ENCODE measurements at regions not wholly inside any gene's neighbourhood (a gene's known extent, or its start where the extent isn't known, plus 50 kb on each side); places are given as distances from the start of the nearest gene placed in this dataset.
"Not testable (repeated sequence)": the region's sequence is repeated elsewhere in the genome, so short reads cannot be mapped to it uniquely, and the experiment has no call there.

GRCh38 chr16:63174801-63175200 is 1138.6 kb upstream of the CDH8 start:
- DNase-seq: no peak

DNA sequence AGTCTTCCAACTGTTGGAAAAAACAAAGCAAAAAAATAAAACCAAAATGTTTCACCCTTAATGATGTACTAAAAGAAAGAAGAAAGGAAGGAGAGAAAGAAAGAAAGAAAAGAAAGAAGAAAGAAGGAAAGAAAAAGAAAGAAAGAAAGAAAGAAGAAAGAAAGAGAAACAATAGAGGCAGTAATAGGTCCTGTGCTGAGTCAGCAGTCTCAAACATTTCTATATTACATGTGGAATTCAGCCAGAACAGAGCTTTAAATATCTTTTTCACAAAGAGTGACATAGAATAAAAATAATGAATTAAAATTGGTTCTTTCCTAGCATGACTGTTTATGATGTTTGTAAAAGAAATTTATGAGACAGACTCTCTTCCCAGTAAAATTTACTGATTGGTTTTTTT is 1135.3 kb upstream of the CDH8 start:
- no peak for DNase-seq

DNA sequence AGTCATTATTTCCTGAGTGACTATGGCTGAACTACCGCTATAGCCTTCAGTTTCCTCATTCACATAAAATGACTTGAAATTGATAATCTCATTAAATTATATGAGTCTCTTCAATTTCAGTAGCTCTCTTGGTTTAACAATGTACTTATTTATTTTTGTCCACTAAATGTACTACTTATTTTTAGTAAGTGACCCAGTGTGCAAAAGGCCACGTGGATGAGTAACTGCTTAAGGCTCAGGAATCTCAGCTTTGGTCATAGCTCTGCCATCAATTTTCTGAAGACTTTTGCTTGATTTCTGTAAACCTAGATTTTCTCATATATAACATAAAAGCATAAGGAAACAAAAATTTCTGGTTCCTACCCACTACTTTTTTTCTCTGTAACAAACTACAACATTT is 1132.9 kb upstream of the CDH8 start:
- DNase-seq: no peak

DNA sequence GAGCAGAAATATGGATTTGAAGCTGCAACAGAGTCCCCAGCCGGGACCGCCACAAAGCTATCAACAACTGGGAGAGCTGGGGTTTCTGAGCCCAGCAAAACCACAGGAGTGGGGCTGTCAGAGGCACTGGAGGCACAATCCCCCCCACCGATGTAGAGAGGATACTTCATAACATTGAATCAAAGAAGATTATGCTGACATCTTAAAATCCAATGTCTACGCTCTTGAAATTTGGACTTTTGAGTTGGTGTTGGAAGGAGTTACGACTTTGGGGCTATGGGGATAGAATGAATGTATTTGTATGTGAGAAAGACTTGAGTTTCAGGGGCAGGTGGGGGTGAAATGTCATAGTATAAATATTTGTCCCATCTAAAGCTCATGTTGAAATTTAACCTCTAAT is 1121.6 kb upstream of the CDH8 start:
- DNase-seq: no peak

DNA sequence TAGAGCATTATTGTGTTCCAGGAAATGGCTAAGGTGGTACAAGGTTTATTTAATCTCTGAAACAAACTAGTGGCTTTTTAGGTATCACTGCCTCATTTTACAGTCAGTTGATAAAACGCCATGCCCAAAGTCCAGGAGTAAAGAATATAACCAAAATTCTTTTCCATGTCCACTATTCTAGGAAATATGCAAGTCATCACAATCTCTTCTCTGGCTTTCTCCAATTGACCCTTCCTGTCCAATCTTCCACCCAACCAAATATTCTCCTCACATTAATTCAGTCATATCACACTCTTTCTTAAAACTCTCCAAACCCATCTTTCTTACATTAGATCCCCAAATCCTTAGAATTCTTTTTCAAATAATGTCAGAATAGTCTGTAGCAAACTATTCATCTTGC is 1110.0 kb upstream of the CDH8 start:
- no peak for DNase-seq

DNA sequence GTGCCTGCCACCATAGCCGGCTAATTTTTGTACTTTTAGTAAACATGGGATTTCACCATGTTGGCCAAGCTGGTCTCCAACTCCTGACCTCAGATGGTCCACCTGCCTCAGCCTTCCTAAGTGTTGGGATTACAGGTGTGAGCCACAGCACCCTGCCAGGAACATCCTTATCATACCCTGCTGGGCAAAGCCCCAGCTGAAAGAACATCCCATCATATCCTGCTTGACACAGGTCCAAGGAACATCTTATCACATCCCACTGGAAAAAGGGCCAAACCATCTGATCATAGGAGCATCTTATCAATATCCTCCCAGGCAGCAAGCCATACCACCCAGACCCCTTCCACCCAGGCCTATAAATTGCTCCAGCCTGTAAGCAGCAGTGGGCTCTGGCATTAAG is 1109.2 kb upstream of the CDH8 start:
- no peak for DNase-seq

- DNase-seq: no peak
These were observed 1098.8 kb upstream of the CDH8 start for GRCh38 chr16:63135069-63135468.

GRCh38 chr16:63131503-63131902 is 1095.3 kb upstream of the CDH8 start:
- DNase-seq: no peak

DNA sequence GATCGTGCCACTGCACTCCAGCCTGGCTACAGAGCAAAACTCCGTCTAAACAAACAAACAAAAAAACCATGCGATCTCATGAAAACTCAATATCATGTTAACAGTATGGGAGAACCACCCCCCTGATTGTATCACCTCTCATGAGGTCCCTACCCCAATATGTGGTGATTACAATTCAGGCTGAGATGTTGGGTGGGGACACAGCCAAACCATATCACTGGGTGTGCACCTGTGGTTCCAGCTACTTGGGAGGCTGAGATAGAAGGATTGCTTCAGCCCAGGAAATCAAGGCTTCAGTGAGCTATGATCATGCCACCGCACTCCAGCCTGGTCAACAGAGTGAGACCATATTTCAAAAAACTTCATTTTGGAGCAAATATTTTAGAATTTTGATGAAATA is 1094.7 kb upstream of the CDH8 start:
- no peak for DNase-seq

DNA sequence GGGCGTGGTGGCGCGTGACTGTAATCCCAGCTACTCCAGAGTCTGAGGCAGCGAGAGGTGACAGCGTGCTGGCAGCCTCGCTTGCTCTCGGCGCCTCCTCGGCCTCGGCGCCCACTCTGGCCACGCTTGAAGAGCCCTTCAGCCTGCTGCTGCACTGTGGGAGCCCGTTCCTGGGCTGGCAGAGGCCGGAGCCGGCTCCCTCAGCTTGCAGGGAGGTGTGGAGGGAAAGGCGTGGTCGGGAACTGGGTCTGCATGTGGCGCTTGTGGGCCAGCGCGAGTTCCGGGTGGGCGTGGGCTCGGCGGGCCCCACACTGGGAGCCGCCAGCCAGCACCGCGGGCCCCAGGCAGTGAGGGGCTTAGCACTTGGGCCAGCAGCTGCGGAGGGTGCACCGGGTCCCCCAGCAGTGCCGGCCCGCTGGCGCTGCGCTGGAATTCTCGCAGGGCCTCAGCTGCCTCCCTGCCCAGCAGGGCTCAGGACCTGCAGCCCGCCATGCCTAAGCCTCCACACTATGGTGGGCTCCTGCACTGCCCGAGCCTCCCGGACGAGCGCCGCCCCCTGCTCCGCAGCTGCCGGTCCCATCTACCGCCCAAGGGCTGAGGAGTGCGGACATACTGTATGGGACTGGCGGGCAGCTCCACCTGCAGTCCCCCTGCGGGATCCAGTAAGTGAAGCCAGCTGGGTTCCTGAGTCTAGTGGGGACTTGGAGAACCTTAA is 1093.3 kb upstream of the CDH8 start:
- no peak for DNase-seq

- DNase-seq: not testable (repeated sequence)
These were observed 1083.7 kb upstream of the CDH8 start for GRCh38 chr16:63119905-63120304.

GRCh38 chr16:63100082-63100481 is 1063.8 kb upstream of the CDH8 start:
- no peak for DNase-seq

DNA sequence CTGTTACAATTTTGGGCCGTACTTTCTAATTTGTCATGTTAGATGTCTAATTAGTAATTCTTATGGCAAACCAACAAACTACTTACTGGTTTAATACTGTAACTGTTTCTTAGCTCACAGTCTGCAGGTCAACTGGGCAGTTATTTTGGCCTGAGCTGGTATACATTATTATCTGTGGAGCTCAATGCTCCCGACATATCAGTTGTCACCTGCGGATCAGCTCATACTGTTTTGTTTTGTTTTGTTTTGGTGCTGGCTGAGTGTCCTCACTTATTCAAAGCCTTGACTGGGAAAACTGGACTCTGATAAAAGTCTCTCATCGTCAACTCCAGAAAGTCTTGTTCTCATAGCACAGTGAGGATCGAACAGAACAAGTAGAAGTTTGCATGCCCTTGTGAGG is 1060.6 kb upstream of the CDH8 start:
- DNase-seq: no peak

DNA sequence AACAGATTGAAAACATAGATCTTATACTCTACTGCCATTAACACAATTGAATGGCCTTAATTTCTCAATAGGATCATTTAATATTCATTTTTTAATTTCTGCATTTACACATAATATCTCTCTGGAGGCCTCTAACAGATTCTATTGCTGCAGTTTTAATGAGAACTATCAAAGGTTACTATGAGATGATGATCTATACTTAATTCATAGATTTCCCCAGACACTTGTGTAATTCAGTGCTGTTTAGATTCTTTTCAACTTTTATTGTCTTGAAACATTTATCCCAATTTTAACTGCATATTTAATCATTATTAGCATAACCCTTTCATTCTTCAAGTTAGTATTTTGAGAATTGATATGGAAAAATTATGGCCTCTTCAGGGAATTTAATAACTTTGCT is 1056.5 kb upstream of the CDH8 start:
- no peak for DNase-seq

GRCh38 chr16:63082101-63082500 is 1045.9 kb upstream of the CDH8 start:
- DNase-seq: no peak

- DNase-seq: no peak
These were observed 1044.5 kb upstream of the CDH8 start for GRCh38 chr16:63080746-63081145.

DNA sequence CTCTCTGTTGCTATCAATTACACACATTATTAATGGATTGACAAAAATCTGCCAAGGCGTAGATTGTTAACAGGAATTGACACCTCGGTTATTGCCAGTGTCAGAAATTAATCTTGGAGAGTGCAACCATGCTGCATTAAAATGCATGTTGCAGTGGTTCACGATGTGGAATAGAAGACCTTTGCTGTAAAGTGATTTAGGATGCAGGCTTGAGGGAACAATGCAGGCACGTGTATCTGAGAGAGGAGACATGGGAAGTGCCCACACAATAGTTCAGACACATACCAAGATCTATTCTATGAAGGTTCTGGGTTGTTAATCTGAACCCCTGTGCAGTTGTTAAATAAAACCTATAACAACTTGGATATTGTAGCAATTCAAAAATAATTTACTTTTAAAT is 1032.8 kb upstream of the CDH8 start:
- no peak for DNase-seq

DNA sequence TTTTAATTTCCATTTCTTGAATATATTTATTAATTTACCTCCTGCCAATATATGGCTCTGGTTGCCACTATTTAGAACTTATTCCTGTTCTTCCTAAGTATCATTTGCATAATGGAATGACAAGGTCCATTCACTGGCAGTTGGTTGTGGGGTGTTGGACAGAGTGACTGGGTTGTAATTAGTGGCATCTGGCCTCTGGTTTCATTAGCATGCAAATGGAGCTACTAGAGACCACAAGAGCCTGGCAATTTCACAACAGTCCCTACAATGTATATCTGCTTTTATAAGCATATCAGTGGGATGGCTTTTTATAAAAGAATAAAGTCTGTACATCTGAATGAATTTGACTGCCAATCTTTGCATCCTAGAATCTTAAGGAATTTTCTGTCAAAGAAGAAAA is 1030.9 kb upstream of the CDH8 start:
- no peak for DNase-seq

- no peak for DNase-seq
These were observed 1030.3 kb upstream of the CDH8 start for GRCh38 chr16:63066552-63066951.

- no peak for DNase-seq
These were observed 1025.1 kb upstream of the CDH8 start for GRCh38 chr16:63061319-63061718.

DNA sequence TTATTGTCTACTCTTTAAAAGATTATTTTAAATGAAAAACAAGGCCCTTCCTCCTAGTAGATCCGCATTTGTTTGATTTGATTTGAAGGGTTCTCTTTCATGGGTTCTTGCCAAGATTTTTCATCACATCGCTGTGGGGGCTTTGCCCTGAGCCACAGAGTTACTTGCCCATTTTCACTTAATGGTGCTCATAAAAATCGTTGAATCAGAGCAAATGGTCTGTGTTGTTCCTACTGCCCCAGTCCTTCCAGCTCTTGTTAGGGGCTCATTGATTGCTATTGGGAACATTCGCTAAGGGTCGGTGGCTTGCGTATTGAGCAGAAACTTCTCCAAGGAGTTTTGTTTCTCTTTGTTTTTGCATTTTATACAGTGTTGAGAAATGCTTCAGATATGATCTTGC is 1023.4 kb upstream of the CDH8 start:
- no peak for DNase-seq

DNA sequence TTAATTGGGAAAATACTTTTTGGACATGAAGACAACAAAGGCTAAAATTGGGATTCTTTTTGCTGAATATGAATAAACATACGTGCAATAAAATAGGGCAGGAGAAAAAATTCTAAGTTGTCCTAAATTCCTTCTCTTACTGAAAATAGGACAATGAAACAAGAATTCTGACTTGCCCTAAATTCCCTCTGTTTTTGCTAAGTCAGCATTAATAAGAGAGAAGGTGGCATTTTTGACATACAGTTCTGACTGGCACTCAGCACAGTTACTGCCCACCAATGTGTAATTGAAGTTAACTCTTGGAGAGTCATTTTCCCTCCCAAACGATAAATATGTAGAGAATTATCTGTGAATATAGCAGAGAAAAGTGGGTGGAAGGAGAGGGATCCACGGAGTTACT is 1021.1 kb upstream of the CDH8 start:
- DNase-seq: no peak

- no peak for DNase-seq
These were observed 1014.2 kb upstream of the CDH8 start for GRCh38 chr16:63050391-63050790.

- DNase-seq: no peak
These were observed 1002.3 kb upstream of the CDH8 start for GRCh38 chr16:63038397-63039106.

All from MV-4-11 (cell line).